Prostate gland (tissue), 2 donors: ENCODE measurements at regions not wholly inside any gene's neighbourhood (a gene's known extent, or its start where the extent isn't known, plus 50 kb on each side); places are given as distances from the start of the nearest gene placed in this dataset.

Experiments used
- DNase-seq: peaks from one replicate; pipeline ENCODE4 v3.0.0-alpha.2; 2019; ENCODE audit warnings: low spot score
- H3K27ac ChIP-seq, 2 donors: fragments of 200-600 bp; sonication (generic); 2 replicates each; pipeline ENCODE4 v1.5.1; 2017 to 2019
- H3K27me3 ChIP-seq: fragments of 200-600 bp; sonication (generic); replicated peaks from 2 replicates; pipeline ENCODE4 v1.5.1; 2019; ENCODE audit not compliant: insufficient read depth
- H3K36me3 ChIP-seq, 2 donors: fragments of 200-600 bp; sonication (generic); 1 replicate in 1 of 2; 2 replicates in 1 of 2; pipeline versions ENCODE4 v1.5.1 to v1.8.1; 2017 to 2019
- H3K4me1 ChIP-seq: fragments of 200-600 bp; sonication (generic); replicated peaks from 2 replicates; pipeline ENCODE4 v1.5.1; 2019
- H3K4me3 ChIP-seq, 2 donors: fragments of 200-600 bp; sonication (generic); 2 replicates each; pipeline ENCODE4 v1.5.1; 2017 to 2019
- H3K9me3 ChIP-seq: fragments of 200-600 bp; sonication (generic); 2 replicates; pipeline ENCODE4 v1.5.1; 2017
- POLR2A ChIP-seq: fragments of 450-650 bp; IDR thresholded peaks from one replicate; pipeline ENCODE4 v1.6.1; 2016; ENCODE audit warnings: antibody characterized with exemption, mild to moderate bottlenecking
- POLR2AphosphoS5 ChIP-seq: sonication (generic); formaldehyde crosslinking; IDR thresholded peaks from one replicate; pipeline ENCODE4 v1.6.1; 2017; ENCODE audit warnings: antibody characterized with exemption
- WGBS: methylation state at CpG from one replicate; pipeline ENCODE4 v1.1.5; 2018; 5-methylcytosine and 5-hydroxymethylcytosine counted together
- intact Hi-C: fragments of 100-400 bp; cut with DNase I; formaldehyde crosslinking; loops from one replicate; pipeline ENCODE4 v1.14.2; 2022
- TF ChIP-seq, protein P1 (sequence below), 4 experiments: fragments of 200-600 bp in 2 of 4; fragments of 450-650 bp in 2 of 4; sonication (generic) in 2 of 4; IDR thresholded peaks; 1 replicate in 3 of 4; 2 replicates in 1 of 4; pipeline ENCODE4 v1.5.1; 2016 to 2019; ENCODE audit warnings: antibody characterized with exemption in 4 of 4, mild to moderate bottlenecking in 2 of 4, moderate library complexity in 2 of 4

DNA sequence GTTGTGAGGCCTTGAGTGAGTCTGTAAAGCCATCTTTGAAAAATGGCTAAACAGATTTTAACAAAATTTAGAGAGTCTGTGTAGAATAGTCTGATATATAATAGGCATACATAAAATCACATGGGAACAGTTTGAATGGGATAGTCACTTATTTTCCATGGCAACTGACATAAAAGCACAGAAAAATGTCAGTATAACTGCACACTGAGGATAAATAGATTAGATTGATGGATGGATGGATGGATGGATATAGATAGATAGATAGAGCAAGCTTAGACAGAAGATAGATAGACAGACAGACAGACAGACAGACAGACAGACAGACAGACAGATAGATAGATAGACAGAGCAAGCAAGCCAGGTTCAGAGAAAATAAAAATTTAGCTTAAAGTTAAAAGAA lies 660.2 kb upstream of the API5 start:
- Histone ChIP-seq H3K4me3 (no peak overlapping the region), H3K27me3 (no peaks in the 10 kb centered on the region), H3K27ac (no peak overlapping the region), H3K36me3 (no peaks in the 10 kb centered on the region), H3K9me3 (no peaks in the 10 kb centered on the region), H3K4me1 (no peaks in the 10 kb centered on the region)
- intact Hi-C loops, result no loop called here
- DNase-seq, result no peak
- TF ChIP-seq POLR2AphosphoS5 (no peak), POLR2A (no peak)
- TF ChIP-seq, protein P1, sequence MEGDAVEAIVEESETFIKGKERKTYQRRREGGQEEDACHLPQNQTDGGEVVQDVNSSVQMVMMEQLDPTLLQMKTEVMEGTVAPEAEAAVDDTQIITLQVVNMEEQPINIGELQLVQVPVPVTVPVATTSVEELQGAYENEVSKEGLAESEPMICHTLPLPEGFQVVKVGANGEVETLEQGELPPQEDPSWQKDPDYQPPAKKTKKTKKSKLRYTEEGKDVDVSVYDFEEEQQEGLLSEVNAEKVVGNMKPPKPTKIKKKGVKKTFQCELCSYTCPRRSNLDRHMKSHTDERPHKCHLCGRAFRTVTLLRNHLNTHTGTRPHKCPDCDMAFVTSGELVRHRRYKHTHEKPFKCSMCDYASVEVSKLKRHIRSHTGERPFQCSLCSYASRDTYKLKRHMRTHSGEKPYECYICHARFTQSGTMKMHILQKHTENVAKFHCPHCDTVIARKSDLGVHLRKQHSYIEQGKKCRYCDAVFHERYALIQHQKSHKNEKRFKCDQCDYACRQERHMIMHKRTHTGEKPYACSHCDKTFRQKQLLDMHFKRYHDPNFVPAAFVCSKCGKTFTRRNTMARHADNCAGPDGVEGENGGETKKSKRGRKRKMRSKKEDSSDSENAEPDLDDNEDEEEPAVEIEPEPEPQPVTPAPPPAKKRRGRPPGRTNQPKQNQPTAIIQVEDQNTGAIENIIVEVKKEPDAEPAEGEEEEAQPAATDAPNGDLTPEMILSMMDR (IDR thresholded peaks at IDR 0.05), result no peak

DNA sequence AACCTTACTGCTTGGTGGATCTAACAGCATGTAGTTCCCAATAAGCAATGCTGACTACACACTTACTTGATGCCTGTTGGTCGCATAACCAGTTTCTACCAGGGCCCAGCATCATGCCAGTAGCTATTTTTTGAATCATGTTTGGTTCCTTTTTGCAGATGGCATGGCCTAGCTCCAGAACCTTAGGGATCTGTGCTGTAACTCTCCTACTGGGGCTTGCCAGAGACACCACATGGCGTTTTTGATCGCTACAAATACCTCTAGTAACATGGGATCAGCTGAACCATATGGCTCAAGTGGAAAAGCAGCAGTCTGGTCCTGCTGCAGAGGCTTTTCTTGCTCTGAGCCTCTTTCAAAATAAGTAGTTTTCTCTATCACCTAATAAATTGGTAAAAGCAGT lies 654.6 kb upstream of the API5 start:
- Histone ChIP-seq H3K27me3 (no peaks in the 10 kb centered on the region), H3K9me3 (no peaks in the 10 kb centered on the region), H3K36me3 (no peaks in the 10 kb centered on the region), H3K27ac (no peak overlapping the region), H3K4me3 (no peak overlapping the region), H3K4me1 (no peaks in the 10 kb centered on the region)
- TF ChIP-seq POLR2AphosphoS5 (no peak), POLR2A (no peak)
- TF ChIP-seq, protein P1 (IDR thresholded peaks at IDR 0.05), result no peak
- 85% methylated on average over 3 of the region's 3 CpGs for WGBS
- DNase-seq, result no peak
- intact Hi-C loops, result no loop called here

DNA sequence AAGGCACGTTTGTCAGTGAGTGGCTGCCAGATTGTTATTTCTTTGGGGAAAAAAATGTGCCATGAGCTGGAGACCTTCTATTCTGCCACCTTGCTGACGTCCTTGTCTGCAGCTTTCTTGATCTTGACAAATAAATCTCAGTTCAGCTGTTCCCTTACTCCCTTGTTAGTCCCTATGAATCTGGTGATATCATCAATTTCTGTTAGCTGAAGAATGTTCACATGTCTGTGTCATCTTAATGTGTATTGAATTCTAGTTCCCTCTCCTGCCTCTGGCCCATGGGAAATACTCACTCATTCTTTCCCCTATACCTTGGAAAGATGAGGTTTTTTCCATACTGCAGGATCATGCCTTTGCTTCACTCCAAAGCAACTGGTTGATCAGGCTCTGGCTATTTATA lies 649.9 kb upstream of the API5 start:
- TF ChIP-seq POLR2AphosphoS5 (no peak), POLR2A (no peak)
- TF ChIP-seq, protein P1 (IDR thresholded peaks at IDR 0.05), result no peak
- intact Hi-C loops, result no loop called here
- H3K4me1 ChIP-seq, result no peaks in the 10 kb centered on the region
- H3K4me3 ChIP-seq, result no peak overlapping the region
- 53% methylated on average over 2 of the region's 2 CpGs for WGBS
- no peaks in the 10 kb centered on the region for H3K9me3 ChIP-seq
- DNase-seq, result no peak
- H3K27me3 ChIP-seq, result no peaks in the 10 kb centered on the region
- no peaks in the 10 kb centered on the region for H3K36me3 ChIP-seq
- no peak overlapping the region for H3K27ac ChIP-seq

DNA sequence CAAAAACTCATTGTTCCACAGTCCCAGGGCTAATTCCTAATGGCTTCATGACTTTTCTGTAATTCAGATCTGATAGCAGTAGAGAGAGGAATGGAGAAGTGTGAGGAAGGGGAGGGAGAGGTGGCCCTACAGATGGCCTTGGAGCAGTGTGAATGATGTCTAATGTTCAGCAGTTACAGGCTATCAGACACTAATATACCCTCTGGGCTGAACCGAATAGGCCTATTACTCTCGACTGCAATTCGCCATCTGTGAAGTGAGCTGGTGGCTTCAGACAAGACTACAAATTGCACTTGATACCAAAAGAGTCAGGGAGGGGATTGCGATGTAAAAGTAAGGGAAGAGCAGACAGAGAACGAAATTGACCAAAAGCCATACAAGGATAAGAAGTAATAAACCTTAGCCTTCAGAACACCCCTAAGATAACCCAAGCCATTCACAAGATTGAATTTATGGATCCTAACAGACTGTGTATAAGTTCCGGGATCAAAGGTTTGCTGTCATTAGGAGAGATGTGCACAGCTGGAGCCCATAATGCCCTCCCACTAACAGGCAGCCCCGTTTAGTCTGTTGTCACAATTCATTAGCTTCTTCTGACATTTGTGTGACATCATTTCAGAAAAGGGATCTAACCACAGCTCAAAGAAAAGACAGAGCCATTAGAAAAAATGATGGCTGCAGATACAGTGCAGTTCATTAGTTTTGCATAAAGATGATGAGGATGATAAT lies 642.4 kb upstream of the API5 start:
- no peaks in the 10 kb centered on the region for H3K4me1 ChIP-seq
- no peaks in the 10 kb centered on the region for H3K9me3 ChIP-seq
- no peaks in the 10 kb centered on the region for H3K36me3 ChIP-seq
- TF ChIP-seq POLR2AphosphoS5 (no peak), POLR2A (no peak)
- TF ChIP-seq, protein P1 (IDR thresholded peaks at IDR 0.05), result no peak
- DNase-seq, result no peak
- no peak overlapping the region for H3K4me3 ChIP-seq
- no peak overlapping the region for H3K27ac ChIP-seq
- intact Hi-C loops, result no loop called here
- no peaks in the 10 kb centered on the region for H3K27me3 ChIP-seq
- 56% methylated on average over 7 of the region's 7 CpGs for WGBS

DNA sequence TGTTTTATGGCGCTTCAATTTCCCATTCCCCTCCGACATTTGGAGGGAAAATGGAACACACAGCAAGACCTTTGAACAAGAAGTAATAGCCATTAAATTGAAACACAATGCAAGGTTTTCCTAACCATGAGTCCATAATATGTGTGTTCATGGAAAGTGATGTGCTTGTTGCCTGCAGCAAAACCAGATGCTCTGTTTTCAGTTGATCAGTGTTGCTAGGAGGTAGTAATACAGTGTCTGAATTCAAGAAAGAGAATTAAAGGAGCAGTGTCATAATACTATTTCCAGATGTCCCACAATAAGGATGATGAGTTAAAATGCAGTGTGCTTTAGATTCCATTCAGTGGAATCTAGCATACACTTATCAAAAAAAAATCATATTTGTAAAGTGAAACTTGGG lies 637.4 kb upstream of the API5 start:
- H3K9me3 ChIP-seq, result no peaks in the 10 kb centered on the region
- TF ChIP-seq POLR2A, result no peak
- TF ChIP-seq, protein P1 (IDR thresholded peaks at IDR 0.05), result no peak
- TF ChIP-seq POLR2AphosphoS5, result no peak
- no peaks in the 10 kb centered on the region for H3K27me3 ChIP-seq
- intact Hi-C loops, result no loop called here
- H3K4me3 ChIP-seq, result no peak overlapping the region
- WGBS, result 67% methylated on average over 2 of the region's 2 CpGs
- no peak for DNase-seq
- H3K36me3 ChIP-seq, result no peaks in the 10 kb centered on the region
- H3K4me1 ChIP-seq, result no peaks in the 10 kb centered on the region
- no peak overlapping the region for H3K27ac ChIP-seq
